D341Med (cell line): ENCODE measurements at regions not wholly inside any gene's neighbourhood (a gene's known extent, or its start where the extent isn't known, plus 50 kb on each side); places are given as distances from the start of the nearest gene placed in this dataset.

Source experiments
- DNase-seq: peaks from one replicate; pipeline ENCODE4 v3.0.0; 2012; ENCODE audit warnings: low spot score

DNA sequence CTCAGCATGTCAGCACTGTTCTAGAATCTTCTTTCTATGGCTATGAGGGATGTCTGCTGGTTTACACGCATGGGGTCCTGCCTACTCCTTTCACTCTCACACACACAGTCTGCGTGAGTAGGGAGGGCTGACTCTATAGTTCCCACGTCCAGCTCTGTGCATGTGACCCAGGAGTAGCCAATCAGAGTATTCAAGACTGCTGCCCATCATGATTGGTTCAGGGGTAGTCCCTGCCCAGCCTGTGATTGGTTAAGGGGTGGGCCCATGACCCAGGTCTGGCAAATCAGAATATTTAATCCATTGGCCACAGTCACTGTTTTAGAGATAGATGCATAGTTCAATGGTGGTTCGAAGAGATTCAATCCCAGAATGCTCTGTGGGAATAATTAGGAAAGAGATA lies 151.3 kb upstream of the IRX3 start:
- DNase-seq, result no peak

DNA sequence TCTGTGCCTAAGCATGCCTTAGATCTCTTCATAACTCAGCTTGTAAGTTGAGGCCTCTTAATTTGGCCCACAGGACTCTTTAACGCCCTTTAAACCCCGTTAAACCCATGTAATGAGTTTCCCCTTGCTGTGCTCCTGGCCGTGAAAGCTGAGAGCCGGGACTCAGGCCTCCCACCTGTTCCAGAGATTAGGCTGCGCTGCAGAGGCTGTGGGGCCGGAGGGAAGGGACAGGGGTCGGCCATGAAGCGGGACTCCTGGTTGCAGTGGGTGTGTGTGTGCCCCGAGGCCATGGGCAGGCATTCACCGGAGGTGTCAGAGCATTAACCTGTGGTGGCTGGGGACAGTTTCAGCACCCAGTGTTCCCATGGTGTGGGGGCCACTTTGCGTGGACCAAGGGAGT lies 150.8 kb upstream of the IRX3 start:
- DNase-seq, result no peak

DNA sequence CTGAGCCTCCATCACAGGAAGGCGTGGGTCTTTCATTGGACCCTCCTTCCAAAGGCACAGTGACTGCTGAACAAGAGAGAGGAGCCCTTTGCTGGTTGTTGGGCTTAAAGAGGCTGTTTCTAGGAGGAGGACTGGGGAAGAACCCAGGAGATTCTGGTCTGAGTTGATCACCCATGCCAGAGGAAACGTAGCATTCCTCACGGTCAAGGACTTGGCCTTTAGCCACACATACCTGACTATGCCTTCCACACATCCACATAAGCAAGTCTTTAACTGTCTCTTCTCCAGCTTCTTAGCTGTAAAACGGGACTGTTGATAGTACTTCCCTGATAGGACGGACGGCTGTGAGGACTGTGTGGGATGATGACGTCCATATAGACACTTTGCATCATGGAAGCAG lies 149.8 kb upstream of the IRX3 start:
- no peak for DNase-seq

DNA sequence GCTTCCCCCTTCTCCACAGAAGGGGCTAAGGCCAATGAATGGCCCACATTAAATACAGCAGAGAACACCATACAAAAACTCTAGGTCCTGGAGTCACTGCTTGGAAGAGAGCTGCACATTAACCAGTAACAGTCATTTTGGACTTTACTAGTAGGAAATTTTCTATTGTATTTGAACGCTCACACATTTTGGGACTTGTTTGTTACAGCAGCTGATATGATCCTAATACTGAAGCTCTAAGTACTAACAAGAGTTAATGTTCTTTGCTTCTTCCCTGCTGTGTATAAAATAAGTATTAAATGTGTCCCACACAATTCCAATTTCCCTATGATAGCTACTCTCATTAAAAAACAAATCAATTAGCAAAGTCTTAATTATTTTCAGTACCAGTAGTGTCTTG lies 148.3 kb upstream of the IRX3 start:
- no peak for DNase-seq

DNA sequence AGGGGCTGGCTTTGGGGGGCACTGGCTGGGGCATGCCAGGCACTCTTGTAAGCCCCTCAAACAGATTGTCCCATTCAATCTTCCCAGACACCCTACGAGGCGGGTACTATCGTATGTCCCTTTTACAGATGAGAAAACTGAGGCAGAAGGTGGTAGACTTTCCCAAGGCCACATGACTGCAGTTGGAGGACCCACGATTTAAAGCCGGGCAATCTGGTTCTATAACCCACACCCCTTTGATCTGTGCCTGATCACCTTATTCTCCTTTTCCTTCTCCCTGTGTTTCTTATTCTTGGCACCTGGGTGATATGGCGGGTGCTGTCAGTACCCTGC lies 146.3 kb upstream of the IRX3 start:
- DNase-seq, result no peak

DNA sequence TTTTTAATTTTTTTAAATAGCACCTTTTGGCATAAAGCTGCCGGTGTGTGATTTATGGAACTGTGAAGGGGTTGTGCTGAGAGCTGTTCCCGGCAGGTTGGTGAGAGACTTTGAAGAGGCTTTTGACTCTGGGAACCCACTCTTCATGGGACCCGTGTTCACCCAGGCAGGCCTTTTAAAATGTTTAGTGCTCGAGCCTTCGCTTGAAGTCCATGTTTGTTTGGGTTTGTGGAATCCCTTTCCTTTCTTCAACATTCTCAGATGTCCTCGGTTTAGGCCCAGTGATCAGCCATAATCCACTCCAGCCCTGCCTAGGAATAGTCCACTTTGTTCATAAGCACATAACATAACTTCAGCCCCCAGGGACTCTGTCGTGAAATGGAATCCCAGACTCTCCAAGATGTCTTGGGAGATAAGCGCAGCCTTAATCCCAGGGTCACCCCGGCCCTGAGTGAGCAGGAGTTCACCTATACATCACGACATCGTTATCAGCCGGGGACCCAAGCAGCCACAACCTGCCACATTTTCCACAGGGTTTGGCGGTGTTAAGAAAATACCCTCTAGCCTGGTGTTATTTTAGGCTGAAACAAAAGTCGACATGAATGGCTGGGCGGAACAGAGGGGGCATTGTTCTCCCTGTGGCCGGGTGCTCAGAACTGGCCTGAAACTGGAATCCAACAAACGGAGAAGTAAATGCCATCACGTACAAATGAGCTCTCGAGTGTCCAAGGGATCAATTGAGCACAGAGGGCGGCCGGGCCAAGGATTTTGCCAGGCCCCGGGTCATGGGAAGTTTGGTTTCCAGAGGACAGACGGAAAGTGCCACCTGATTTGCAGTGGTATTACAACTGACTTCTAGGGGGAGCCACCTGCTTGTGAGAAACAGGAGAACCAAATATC lies 145.7 kb upstream of the IRX3 start:
- DNase-seq, result no peak

DNA sequence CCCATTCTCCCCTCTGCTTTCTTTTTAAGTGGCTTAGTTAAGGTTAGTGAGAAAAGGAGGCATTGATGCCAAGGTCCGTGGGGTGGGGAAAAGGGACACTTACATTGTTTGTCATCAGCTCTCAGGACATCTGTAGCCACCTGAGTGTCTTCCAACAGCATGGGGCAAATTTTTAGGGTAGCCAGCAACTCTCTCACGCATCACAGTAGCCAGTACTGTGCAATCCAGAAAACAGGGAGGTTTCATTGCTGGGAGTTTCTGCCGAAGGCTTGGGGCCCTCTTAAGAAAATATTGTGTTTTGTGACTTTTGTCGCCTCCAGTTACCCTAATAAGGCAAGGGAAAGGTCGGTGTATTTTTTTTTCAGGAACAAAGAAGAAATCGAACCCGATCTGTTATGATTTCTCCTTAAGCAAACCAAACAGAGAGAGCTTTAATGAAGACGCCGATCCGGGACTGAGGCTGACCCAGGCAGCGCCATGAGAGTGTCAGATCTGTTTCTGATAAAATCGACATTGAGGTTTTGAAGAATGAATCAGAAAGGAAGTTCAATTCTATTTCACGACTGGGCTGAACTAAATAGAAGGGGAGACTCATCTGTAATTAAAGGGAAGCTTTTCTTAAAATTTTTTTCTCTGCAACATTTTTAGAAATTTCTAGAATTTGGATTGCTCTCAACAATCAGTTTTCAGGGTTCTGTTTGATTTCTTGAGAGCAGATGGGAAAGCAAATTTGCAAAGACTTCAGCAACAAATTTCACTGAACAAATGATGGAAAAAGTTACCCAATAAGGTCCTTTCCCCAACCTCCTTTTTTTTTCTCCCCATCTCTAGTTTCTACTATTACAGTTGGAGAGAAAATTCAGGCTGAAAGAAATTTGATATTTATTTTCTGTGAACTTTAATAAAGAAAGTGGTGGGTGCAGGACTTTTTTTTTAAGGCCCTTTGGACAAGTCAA lies 144.7 kb upstream of the IRX3 start:
- no peak for DNase-seq

DNA sequence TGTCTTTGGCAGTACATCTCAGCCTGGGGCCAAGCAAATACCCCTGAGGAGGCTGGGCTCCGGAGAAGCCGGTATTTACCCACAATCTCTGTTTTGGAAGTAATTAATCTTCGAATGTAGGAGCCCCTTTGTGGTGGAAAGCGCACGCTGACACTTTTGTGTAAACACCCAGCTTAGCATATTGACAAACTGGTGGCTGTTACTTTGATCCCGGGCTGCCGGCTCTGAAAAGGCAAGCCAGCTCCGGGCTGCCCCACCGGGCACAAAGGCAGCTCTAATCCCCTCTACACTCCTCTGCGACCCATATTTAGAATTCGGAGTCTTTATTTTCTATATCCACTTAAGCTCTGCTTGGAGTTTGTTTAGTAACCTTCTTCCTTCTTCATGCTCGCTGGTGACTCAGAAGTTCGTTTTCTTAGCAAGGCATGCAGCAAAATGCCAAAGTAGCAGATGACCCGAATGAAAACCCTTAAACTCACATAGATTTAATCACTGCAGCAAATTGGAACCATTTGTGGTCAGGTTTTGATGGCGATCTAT lies 144.0 kb upstream of the IRX3 start:
- no peak for DNase-seq

DNA sequence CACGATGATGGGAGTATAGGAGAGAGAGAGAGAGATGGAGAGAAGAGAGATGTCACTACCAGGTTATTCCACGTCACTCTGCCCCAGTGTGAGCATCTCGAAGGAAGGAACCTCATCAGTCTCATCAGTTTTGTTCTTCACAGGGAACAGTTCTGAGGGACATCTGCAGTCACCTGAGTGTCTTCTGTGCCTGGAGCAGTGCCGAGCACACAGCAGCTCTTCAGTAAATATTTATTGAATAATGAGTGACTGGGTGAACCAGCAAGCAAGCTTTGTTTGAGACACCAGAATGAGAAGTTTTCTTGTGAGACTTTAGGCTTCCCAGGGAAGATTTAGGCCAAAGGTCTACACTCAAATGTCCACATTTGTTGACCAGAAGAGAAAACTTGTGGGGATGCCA lies 142.4 kb upstream of the IRX3 start:
- DNase-seq, result no peak

DNA sequence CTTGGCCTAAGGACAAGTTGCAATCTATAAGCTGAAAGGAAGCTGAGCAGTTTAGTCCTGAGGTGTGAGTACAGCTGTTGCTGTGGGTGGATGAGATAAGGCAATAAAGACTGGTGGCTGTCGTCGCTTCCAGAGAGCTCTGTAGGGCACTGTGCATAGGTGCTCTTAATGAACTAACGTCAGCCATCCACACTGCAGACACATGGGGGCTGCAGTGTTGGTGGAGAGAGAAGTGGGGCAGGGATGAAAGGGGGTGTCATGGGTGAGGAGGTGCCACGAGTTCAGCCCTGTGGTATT lies 139.9 kb upstream of the IRX3 start:
- no peak for DNase-seq

DNA sequence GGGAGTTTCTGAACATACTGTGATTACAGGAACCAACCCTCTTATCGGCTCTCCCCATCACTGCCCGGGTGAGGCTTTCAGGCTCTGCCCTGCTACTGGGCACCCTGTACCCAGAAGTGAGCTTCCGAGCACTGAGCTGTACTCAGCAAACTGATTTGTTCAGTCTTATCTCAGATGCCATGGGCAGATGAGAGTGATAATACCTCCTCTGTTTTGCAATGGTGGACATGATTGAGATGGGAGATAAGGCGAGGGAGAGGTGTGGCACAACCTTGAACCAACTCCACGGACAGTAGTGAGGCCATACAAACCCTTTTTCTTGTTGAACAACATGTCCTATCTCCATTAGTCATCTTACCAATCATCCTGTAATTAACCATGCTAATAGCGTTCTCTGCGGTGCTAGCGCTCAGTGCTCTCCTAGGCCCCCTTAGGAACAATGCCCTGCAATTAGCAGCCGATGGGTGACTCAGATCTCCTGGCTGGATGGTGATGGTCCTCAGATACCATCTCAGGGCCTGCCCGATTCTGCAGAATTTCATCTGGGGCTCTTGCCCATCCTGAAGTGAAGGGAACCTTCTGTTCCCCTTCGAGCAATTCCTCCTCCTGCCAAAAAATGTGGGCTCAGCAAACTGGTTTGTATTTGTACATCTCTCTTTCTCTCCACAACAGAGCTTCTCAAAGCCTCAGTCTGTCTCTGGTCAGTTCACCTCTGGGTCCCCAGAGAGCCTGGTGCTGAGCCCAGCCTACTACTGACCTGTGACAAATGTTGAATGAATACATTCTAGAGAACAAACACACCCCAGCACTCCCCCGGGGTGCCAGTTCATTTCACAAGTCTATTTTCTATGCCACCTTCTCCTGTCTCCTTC lies 139.3 kb upstream of the IRX3 start:
- DNase-seq, result no peak

DNA sequence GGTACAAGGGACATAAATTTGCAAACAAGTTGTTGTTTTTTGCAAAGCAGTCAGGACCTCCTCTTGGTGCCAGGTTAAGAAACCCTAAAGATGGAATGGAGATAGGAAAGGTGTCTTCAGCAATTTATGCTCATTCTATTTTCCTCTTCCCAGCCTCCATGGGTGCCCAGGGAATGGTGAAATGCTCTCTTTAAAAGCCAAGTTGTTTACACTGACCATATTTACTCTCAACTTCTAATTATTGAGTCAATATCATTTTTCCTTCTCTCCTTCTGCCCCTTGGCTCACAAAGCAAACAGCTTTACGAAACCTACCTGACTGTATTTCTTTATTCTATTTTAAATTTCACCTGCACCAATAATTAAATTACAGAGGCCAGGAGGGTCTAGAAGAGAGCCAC lies 138.5 kb upstream of the IRX3 start:
- no peak for DNase-seq

DNA sequence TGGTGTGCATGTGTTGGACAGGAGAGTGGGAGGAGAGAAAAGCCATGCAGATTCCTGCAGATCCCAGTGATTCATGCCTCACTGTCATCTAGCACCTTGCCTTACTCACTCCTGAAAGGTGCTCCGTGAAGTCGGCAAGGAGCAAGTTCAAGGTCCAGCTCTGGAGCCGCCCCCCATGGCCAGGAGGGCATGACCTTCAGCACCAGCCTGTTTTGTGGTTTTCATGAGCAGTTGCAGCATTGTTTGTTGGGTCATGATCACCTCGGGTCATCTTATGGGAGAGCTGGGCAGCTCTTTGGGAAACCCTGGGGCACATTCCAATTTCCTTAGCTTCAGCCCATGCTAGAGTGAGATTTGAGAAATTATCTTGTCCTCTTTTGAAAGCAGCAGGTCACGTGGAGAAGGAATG lies 137.5 kb upstream of the IRX3 start:
- no peak for DNase-seq

DNA sequence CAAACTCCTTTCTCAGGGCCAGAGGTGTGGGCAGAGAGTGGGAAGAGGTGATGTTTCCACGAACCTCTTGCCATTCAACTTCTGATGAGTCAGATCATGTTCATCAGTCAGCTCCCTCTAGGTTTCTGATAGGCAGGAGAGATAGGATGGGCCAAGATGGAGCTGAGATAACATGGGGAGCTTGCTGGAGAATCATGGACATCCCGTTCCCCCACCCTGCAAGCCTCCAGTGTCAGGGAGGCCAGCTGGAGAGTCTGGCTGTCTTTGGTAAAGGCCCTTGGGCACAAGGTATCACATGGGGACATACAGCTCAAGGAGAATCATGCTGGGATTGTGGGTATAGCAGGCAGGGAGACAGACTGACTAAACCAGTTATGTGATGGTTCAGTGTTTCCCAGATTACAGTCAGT lies 136.0 kb upstream of the IRX3 start:
- DNase-seq, result no peak

DNA sequence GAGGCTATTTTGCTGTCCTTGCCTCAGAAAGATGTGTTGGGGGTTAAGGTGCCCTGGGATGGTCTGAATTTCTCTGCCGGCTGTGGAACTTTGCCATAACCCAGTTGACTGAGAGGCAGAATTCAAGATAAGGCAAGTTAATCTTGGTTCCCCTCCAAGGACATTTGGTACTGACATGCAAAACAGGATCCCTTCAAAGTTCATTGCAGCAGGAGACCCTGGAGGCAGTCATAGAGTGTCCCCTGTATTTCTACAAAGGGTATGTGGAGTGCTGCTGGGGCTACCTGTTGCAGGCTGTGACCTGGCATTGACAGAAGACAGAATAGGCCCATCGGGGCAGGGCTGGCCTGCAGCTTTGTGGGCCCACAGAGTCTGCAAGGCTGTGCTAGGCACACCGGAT lies 135.6 kb upstream of the IRX3 start:
- no peak for DNase-seq

DNA sequence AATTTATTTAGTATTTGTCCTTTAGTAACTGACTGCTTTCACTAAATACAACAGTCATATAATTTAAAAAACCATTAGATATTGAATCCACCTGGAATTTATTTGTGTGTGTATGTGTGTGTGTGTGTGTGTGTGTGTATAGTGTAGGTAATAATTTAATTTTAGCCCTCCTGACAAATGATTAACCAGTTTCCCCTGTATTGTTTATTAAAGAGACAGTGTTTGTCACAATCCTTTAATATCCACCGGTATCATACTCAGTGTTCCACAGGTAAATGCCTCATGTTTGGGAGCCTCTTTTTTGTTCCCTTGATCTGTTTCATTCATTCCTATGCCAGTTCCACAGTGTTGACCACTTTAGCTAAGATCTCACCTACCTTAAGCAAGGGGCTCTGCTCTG lies 134.6 kb upstream of the IRX3 start:
- DNase-seq, result no peak

DNA sequence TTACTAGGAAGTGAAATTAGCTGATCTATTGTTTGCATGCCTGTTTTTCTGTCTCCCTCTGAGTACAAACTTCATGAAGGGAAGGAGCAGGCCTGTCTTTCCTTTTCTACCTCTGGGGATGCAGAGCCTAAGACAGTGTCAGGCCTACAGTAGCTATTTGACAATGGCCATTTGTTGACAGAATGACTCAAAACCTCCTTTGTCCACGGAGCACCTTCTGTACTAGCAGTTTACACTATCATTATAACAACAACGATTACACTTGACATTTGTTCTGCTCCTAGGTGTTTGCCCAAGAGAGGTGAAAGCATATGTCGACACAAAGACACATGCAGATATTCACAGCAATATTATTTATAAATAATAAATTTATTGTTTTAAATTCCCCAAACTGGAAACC lies 132.3 kb upstream of the IRX3 start:
- no peak for DNase-seq

DNA sequence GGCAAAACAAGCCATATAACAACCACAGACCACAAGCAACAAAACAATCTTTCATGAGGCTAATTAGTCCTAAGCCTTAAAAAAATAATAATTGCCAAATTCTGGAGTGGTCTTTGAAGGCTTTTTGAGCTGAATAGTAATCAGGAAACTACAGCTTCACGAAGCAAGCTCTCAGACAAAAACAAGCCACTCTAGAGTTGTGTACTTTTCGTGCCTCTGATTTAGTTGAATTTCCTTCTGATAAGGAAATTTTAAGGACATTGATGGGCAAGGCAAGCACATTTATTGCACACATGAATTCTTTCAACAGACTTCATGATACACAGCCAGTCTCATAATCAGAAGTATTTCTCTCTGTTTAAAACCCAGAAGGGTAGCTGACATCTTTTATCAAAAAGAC lies 130.8 kb upstream of the IRX3 start:
- DNase-seq, result no peak

DNA sequence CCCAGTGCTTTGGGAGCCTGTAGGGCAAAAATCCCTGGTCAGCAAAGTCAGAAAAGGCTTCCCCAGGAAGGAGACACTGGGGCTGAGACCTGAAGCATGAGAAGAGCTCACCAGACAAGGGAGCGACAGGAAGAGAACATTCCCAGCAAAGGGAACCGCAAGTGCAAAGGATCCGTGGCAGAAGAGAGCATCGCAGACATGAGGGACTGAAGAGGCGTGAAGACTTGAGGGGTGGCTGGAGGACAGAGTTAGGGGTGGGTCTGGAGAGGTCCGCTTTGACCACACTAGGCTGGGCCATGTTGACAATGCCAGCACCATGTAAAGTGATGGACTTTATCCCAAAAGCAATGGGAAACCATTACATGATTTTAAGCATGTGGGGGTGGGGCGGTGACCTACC lies 128.1 kb upstream of the IRX3 start:
- no peak for DNase-seq

DNA sequence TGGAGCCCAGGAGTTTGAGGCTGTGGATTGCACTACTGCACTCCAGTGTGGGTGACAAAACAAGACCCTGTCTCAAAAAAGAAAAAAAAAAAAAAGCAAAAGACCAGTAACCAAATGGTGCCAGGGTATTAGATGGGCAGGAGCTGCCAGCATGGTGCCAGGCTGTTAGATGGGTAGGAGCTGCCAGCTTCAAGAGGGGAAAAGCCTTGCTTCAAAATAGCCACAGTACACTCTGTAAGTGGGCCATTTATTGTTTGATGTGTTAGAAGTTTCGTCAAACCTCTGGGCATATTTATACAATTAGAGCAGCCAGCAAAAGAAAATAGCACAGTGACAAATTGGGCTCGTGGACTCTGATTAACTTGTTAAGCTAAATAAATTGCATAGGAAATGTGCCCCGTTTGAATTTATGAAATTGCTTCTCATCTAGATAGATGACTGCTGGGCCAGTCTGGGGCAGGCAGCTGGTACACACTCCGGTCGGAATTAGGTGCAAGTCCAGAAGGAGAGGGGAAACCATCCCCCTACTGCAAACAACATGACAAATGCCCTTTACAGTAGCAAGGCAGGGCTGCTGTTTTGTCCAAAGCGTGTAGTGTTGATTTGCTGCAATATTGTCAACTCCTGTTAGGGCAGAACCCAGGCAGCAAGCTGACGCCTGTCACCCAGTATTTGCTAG lies 126.3 kb upstream of the IRX3 start:
- DNase-seq, result no peak

DNA sequence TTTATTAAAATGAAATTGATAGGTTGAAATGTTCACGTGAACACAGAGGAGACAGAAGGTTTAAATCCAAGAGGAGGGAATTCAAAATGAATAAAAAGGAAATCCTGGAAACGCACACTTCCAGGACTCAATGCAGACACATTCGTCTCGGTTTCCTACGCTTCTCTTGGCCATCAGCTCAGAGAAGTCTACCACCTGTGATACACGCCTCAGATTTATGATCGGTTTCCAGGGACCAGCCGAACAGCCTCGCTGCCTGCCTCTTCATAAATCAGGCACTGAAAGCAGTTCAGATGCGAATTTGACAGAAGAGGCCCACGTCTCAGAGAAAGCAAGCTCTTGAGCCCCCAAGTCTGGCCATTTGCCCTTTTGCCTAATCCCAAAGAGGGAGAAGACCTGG lies 125.5 kb upstream of the IRX3 start:
- no peak for DNase-seq

DNA sequence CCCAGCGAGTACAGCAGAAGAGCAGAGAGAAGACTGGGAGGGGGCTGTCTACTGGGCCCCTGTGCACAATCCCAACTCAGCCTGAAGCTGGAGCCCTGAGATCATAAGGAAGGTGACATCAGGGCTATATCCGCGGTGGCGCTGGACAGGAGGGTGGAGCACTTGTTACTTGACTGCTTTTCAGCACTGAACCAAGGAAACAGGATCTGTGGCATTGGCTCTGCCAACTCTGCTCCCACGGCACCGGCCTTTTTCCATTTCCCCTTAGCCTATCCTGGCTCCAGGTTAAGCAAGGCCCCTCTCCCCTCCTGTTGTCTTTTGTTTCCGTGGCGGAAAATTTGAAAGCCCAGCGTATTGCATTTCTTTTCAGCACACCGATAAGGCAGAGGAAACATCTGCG lies 125.0 kb upstream of the IRX3 start:
- no peak for DNase-seq
